DOHH2 (cell line): ENCODE measurements at regions not wholly inside any gene's neighbourhood (a gene's known extent, or its start where the extent isn't known, plus 50 kb on each side); places are given as distances from the start of the nearest gene placed in this dataset.

Source experiments
- EZH2phosphoT487 ChIP-seq: fragments of 200-600 bp; sonication (generic); IDR thresholded peaks from 2 replicates; pipeline ENCODE4 v1.6.1; 2017; ENCODE audit warnings: borderline replicate concordance, mild to moderate bottlenecking, antibody characterized with exemption, low read length, moderate library complexity, mixed read lengths
- TF ChIP-seq, protein P1 (sequence below): fragments of 200-600 bp; sonication (generic); IDR thresholded peaks from one replicate; pipeline ENCODE4 v1.5.1; 2014; ENCODE audit warnings: antibody characterized with exemption, mild to moderate bottlenecking, low read depth, low read length; ENCODE audit not compliant: poor library complexity, severe bottlenecking

DNA sequence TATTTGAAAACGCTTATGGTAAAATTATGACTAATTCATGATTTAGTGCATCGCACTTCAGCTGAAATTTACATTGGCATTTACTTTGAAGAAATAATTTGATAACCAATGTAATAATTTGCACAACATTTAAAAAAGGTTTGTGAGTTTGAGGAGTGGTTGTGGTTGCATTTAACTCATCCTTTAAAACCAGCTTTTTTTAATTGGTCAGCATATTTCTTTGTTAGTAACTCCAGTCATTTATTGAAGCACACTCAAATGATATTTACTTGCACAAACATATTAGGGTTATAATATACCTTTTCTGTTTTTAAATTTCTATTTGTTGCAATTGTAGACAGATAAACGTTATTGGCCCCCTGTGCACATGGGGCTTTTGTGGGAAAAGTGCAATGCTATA lies 78.1 kb upstream of the AHI1 start:
- TF ChIP-seq, protein P1, sequence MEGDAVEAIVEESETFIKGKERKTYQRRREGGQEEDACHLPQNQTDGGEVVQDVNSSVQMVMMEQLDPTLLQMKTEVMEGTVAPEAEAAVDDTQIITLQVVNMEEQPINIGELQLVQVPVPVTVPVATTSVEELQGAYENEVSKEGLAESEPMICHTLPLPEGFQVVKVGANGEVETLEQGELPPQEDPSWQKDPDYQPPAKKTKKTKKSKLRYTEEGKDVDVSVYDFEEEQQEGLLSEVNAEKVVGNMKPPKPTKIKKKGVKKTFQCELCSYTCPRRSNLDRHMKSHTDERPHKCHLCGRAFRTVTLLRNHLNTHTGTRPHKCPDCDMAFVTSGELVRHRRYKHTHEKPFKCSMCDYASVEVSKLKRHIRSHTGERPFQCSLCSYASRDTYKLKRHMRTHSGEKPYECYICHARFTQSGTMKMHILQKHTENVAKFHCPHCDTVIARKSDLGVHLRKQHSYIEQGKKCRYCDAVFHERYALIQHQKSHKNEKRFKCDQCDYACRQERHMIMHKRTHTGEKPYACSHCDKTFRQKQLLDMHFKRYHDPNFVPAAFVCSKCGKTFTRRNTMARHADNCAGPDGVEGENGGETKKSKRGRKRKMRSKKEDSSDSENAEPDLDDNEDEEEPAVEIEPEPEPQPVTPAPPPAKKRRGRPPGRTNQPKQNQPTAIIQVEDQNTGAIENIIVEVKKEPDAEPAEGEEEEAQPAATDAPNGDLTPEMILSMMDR = no peak
- no peak for TF ChIP-seq EZH2phosphoT487
